GM18519 (cell line): ENCODE measurements at regions not wholly inside any gene's neighbourhood (a gene's known extent, or its start where the extent isn't known, plus 50 kb on each side); places are given as distances from the start of the nearest gene placed in this dataset.
"Not testable (repeated sequence)": the region's sequence is repeated elsewhere in the genome, so short reads cannot be mapped to it uniquely, and the experiment has no call there.

Experiments
- ATAC-seq: cut with Tn5 transposase; IDR thresholded peaks from one replicate; pipeline ENCODE4 v1.9.1; 2021; ENCODE audit warnings: mild to moderate bottlenecking, moderate library complexity; ENCODE audit not compliant: unreplicated experiment, low FRiP score

- ATAC-seq = no peak
These were observed 80.9 kb upstream of the PICALM start for GRCh38 chr11:86149792-86150191.

DNA sequence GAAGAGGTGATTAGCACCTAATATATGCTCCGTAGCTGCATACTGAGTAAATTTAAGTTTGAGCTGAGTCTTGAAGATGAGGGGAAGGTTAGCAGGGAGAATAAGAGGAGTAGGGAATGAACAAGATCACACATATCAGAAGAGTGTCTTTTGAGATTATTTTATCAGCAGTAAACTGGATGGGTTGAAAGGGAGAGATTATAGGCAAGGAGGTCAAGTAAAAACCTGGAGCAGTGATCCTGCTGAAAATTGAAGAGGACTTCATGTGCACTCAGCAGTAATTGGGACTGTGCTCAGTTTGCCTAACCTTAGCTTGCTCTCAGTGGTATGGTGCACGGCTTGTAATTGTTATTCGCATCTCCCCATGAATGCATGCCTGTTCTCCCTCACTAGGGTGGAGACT is 79.5 kb upstream of the PICALM start:
- no peak for ATAC-seq

GRCh38 chr11:86147004-86147403 is 78.1 kb upstream of the PICALM start:
- ATAC-seq = no peak

- no peak for ATAC-seq
These were observed 76.7 kb upstream of the PICALM start for GRCh38 chr11:86145439-86146156.

- ATAC-seq = no peak
These were observed 76.0 kb upstream of the PICALM start for GRCh38 chr11:86144846-86145245.

GRCh38 chr11:86144087-86144486 is 75.2 kb upstream of the PICALM start:
- ATAC-seq = not testable (repeated sequence)

DNA sequence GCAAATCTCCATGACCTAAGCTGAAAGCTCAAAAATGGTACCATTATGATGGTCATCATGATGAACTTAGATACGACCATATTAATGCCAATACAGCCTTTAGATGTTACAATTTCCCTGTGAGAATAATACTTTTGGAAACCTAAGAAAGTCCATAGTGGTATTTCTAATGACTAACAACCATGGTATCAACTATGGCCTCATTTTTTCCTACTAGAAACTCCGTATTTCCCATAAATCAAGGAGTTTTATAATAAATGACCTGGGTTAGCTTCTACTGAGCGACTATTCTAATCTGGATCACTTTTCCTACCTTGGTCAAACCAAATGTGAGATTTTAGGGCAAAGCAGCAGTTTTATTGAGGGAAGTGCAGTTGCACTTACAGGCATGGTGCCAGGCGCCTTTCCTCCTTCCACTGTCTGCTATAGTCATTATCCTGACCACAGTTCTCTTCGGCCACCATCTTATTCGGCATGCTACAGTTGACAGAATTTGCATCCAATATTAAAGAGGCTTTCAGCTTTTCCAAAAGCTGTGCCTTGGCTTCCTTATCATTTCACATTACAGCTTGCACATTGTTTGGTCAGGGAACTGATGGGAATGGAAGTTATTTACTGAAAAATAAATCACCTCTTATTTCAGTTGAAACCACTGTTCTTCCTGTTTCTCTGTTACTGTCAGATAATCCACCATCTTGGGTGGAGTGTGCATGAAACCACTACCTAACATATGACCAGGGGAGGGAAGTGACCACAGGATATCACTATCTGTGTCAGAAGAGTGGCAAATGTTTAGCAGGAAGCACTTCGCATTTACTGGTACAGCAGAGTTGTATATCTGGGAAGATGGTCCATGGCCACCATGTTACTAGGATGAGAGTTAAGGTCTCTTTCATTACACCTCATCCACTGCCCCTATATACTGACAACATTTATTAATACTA is 74.5 kb upstream of the PICALM start:
- no peak for ATAC-seq

DNA sequence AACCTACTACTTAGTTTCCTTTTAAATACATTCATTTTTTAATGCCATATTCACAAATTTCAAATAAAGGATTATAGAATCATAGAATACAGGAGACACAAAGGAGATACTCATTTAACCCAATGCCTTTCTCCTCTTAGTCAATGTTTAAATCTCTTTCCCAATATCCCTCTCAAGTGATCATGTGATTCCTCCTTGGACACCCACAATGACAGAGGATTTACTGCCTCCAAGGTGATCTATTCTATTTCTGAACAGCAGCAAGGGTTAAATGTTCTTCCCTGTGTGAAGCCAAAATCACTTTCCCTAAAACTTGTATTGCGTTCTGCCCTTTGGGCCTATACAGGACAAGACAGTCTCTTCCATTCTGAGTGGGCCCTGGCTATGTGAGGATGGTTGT is 73.3 kb upstream of the PICALM start:
- no peak for ATAC-seq

GRCh38 chr11:86141727-86142126 is 72.8 kb upstream of the PICALM start:
- no peak for ATAC-seq

GRCh38 chr11:86140334-86140990 is 71.6 kb upstream of the PICALM start:
- no peak for ATAC-seq

DNA sequence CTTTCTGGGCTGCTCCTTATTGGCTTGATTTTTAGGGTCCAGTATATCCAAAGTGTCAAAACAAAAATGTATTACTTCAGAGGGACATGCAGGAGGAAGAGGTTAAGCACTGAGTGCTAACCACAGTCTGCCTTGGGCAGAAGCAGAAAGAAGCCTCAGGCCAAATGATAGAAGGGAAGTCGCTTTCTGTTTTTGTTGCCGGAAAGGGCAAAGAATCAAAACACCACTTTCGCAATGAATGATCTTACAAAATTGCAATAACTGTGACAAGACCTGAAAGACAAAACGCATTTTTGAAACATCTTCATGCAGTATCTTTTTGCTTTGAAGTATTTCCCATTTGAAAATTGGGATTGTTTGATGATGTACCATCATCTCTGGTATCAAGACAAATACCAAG is 70.1 kb upstream of the PICALM start:
- peak; percentile 76 for ATAC-seq

- ATAC-seq = no peak
These were observed 67.7 kb upstream of the PICALM start for GRCh38 chr11:86136538-86136937.

GRCh38 chr11:86135319-86135714 is 66.4 kb upstream of the PICALM start:
- no peak for ATAC-seq

- no peak for ATAC-seq
These were observed 65.9 kb upstream of the PICALM start for GRCh38 chr11:86134580-86135318.

DNA sequence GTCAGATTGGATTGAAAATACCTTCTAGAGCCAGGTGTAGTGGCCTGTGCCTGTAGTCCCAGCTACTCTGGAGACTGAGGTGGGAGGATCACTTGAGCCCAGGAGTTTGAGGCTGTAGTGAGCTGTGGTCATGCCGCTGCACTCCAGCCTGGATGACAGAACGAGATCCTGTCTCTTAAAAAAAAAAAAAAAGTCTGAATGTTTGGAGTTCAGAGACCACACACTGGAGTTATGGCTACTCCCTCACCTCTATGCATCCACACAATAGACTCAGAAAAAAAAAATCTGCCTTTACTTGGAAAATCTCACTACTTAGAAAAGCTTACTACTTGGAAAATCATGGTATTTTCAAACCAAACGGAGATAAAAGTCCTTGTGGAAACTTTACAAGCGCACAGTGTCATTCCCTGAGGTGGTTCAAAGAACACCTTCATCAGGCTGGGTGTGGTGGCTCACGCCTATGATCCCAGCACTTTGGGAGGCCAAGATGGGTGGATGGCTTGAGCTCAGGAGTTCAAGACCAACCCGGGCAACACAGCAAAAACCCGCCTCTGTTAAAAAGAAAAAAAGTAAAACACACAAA is 63.9 kb upstream of the PICALM start:
- no peak for ATAC-seq

- ATAC-seq = no peak
These were observed 61.1 kb upstream of the PICALM start for GRCh38 chr11:86129740-86130540.

- ATAC-seq = no peak
These were observed 60.0 kb upstream of the PICALM start for GRCh38 chr11:86128914-86129313.

DNA sequence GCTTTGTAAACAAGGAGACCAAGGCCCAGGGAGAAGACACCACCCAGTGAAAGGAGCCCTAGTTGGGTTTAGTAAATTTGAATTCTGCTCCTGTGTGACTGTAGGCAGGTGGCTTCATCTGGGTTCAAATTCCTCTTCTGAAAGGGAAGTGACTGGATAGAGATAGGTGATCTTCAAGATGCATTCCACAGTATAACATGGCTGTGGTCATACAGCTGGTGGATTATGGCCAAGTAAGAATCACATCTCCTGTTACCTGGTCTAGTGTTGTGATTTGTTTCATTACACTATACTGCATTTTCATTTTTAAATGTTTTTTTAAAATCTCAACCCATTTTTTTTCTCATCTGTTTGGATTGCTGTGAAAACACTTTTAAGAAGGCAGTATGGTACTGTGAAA is 58.0 kb upstream of the PICALM start:
- no peak for ATAC-seq
